ENCODE measurements at regions not wholly inside any gene's neighbourhood (a gene's known extent, or its start where the extent isn't known, plus 50 kb on each side); places are given as distances from the start of the nearest gene placed in this dataset.

DNA sequence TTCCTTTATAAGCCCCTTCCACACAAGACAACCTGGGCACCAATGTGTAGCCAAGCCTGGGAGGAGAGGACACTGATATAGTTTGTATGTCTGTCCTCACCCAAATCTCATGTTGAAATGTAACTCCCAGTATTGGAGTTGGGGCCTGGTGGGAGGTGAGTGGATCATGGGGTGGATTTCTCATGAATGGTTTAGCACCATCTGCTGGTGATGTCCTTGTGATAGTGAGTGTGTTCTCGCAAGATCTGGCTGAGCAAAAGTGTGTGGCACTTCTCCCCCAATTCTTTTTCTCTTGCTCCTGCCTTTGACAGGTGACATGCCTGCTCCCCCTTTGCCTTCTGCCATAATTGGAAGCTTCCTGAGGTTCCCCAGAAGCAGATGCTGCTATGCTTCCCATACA, 135.8 kb downstream of the USP31 start:
- no peaks in the 10 kb centered on the region for H3K4me1 ChIP-seq
- 83% methylated on average over 1 of the region's 1 CpG for WGBS, 2 donors
- intact Hi-C loops (cut with DNase I), result no loop called here
- no peak for TF ChIP-seq POLR2AphosphoS5 (IDR thresholded peaks at IDR 0.05)
- no peaks in the 10 kb centered on the region for H3K36me3 ChIP-seq
- no peak overlapping the region for H3K27ac ChIP-seq
- peaks cover 0 to 9% (median 0%) of the 10 kb centered on the region in 3 donors for H3K27me3 ChIP-seq
- no peak for DNase-seq
- H3K4me3 ChIP-seq, result no peak overlapping the region
- H3K9me3 ChIP-seq, result no peaks in the 10 kb centered on the region

DNA sequence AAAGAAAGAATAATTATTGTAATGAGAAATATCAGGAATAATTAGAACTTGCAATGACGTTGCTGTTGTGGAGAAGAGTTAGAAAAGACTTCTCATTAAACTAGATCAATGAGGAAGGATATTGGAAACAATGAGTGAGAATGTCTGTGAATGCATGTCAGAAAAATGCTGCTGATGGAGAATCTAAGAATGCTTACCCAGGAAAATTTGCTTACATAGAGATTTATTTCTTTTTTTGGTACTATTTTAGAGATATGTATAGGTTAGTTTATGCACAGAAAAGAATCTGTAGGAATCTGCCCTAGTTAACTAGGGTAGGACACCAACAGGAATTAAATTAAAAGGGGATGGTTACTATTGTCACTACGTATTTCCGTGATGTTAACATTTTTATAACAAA, 140.2 kb downstream of the USP31 start:
- Histone ChIP-seq H3K9me3 (peaks cover 0 to 2% (median 0%) of the 10 kb centered on the region in 4 donors), H3K27me3 (no peaks in the 10 kb centered on the region), H3K4me1 (no peaks in the 10 kb centered on the region), H3K27ac (no peak overlapping the region), H3K36me3 (no peaks in the 10 kb centered on the region), H3K4me3 (no peak overlapping the region)
- 75 to 86% methylated on average over 3 of the region's 3 CpGs for WGBS, 2 donors
- intact Hi-C loops (cut with DNase I), result no loop called here
- no peak for TF ChIP-seq POLR2A (IDR thresholded peaks at IDR 0.05)
- TF ChIP-seq, protein P1, sequence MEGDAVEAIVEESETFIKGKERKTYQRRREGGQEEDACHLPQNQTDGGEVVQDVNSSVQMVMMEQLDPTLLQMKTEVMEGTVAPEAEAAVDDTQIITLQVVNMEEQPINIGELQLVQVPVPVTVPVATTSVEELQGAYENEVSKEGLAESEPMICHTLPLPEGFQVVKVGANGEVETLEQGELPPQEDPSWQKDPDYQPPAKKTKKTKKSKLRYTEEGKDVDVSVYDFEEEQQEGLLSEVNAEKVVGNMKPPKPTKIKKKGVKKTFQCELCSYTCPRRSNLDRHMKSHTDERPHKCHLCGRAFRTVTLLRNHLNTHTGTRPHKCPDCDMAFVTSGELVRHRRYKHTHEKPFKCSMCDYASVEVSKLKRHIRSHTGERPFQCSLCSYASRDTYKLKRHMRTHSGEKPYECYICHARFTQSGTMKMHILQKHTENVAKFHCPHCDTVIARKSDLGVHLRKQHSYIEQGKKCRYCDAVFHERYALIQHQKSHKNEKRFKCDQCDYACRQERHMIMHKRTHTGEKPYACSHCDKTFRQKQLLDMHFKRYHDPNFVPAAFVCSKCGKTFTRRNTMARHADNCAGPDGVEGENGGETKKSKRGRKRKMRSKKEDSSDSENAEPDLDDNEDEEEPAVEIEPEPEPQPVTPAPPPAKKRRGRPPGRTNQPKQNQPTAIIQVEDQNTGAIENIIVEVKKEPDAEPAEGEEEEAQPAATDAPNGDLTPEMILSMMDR (IDR thresholded peaks at IDR 0.05), result no peak
- TF ChIP-seq POLR2AphosphoS5 (IDR thresholded peaks at IDR 0.05), result no peak
- no peak for TF ChIP-seq EP300 (IDR thresholded peaks at IDR 0.05)
- DNase-seq, result no peak

DNA sequence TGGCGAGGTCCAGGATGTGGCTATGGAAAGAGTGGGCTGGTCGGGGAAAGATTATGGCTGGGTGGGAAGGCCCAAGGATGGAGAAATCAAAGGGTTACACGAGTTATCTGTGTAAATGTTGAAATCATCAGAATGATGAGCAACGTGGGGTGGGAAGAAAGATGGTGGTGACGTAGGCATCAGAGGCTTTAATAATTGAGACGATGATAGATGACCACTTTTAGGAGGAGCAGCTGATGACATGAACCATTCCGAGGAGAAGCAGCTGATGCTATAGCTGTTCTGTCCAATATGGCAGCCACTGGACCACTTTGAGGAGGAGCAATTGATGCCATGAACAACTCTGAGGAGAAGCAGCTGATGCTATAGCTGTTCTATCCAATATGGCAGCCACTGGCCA, 141.2 kb downstream of the USP31 start:
- TF ChIP-seq POLR2A (IDR thresholded peaks at IDR 0.05) (no peak), EP300 (IDR thresholded peaks at IDR 0.05) (no peak), POLR2AphosphoS5 (IDR thresholded peaks at IDR 0.05) (no peak)
- TF ChIP-seq, protein P1 (IDR thresholded peaks at IDR 0.05), result no peak
- intact Hi-C loops (cut with DNase I), result no loop called here
- no peak overlapping the region for H3K4me3 ChIP-seq

DNA sequence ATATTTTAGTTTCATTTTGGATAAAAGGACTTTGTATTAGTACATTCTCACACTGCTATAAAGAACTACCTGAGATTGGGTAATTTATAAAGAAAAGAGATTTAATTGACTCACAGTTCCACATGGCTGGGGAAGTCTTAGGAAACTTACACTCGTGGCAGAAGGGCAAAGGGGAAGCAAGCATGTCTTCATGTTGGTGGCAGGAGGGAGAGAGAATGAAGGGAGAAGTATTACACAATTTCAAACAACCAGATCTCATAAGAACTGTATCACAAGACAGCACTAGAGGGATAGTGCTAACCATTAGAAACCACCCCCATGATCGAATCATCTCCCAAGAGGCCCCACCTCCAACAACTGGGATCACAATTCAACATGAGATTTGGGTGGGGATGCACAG, 142.9 kb downstream of the USP31 start:
- H3K4me1 ChIP-seq, result no peaks in the 10 kb centered on the region
- H3K9me3 ChIP-seq, result peaks cover 0 to 2% (median 0%) of the 10 kb centered on the region in 4 donors
- WGBS, 2 donors, result 49 to 61% methylated on average over 2 of the region's 2 CpGs
- no peaks in the 10 kb centered on the region for H3K36me3 ChIP-seq
- DNase-seq, result no peak
- H3K27me3 ChIP-seq, result no peaks in the 10 kb centered on the region
- H3K4me3 ChIP-seq, result no peak overlapping the region
- TF ChIP-seq, protein P1 (IDR thresholded peaks at IDR 0.05), result no peak
- TF ChIP-seq POLR2A (IDR thresholded peaks at IDR 0.05), result no peak
- no peak overlapping the region for H3K27ac ChIP-seq
- intact Hi-C loops (cut with DNase I), result no loop called here

More for the DNA sequence above, 141.2 kb downstream of the USP31 start:
- Histone ChIP-seq H3K9me3 (peaks cover 0 to 2% (median 0%) of the 10 kb centered on the region in 4 donors), H3K36me3 (no peaks in the 10 kb centered on the region), H3K27me3 (no peaks in the 10 kb centered on the region), H3K4me1 (no peaks in the 10 kb centered on the region), H3K27ac (no peak overlapping the region)
- 83 to 84% methylated on average over 7 of the region's 7 CpGs for WGBS, 2 donors
- DNase-seq, result no peak

DNA sequence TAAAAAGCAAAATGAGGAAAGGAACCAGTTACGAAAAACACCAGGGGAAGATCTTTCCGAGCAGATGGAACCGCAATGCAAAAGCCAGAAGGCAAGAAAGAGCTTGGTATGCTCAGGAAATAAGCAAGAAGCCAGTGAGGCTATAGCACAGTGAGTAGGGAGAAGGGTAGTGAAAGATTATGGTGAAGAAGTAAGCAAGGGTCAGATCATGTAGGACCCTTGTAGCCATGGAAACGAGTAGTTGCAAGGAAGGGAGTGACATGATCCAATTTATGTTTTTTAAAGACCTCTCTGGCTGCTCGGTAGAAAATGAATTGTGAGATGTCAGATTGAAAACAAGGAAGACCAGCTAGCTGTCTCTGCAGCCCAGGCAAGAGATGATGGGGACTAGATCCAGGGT, 143.3 kb downstream of the USP31 start:
- no peaks in the 10 kb centered on the region for H3K36me3 ChIP-seq
- no peak overlapping the region for H3K27ac ChIP-seq
- H3K4me1 ChIP-seq, result no peaks in the 10 kb centered on the region
- WGBS, 2 donors, result 74 to 75% methylated on average over 5 of the region's 5 CpGs
- H3K4me3 ChIP-seq, result no peak overlapping the region
- TF ChIP-seq POLR2A (IDR thresholded peaks at IDR 0.05) (no peak), POLR2AphosphoS5 (IDR thresholded peaks at IDR 0.05) (no peak), EP300 (IDR thresholded peaks at IDR 0.05) (no peak)
- TF ChIP-seq, protein P1 (IDR thresholded peaks at IDR 0.05), result no peak
- intact Hi-C loops (cut with DNase I), result no loop called here
- no peak for DNase-seq
- H3K27me3 ChIP-seq, result no peaks in the 10 kb centered on the region
- H3K9me3 ChIP-seq, result peaks cover 0 to 2% (median 0%) of the 10 kb centered on the region in 4 donors
